ACC112 (cell line): ENCODE measurements at regions not wholly inside any gene's neighbourhood (a gene's known extent, or its start where the extent isn't known, plus 50 kb on each side); places are given as distances from the start of the nearest gene placed in this dataset.
"Not testable (repeated sequence)": the region's sequence is repeated elsewhere in the genome, so short reads cannot be mapped to it uniquely, and the experiment has no call there.

ENCODE experiments used
- H2AFZ ChIP-seq: fragments of 200-600 bp; sonication (generic); one replicate; pipeline ENCODE4 v1.6.0; 2017; ENCODE audit warnings: antibody characterized with exemption, low read length; ENCODE audit not compliant: unreplicated experiment
- H3K27ac ChIP-seq: fragments of 200-600 bp; sonication (generic); 2 replicates; pipeline ENCODE4 v1.5.1; 2014; ENCODE audit warnings: low read depth, mild to moderate bottlenecking, antibody characterized with exemption, low read length, moderate library complexity
- H3K27me3 ChIP-seq: fragments of 200-600 bp; sonication (generic); 2 replicates; pipeline ENCODE4 v1.6.1; 2014; ENCODE audit warnings: mild to moderate bottlenecking, antibody characterized with exemption, low read length, moderate library complexity, mixed read lengths; ENCODE audit not compliant: insufficient read depth
- H3K36me3 ChIP-seq: fragments of 200-600 bp; sonication (generic); 2 replicates; pipeline ENCODE4 v1.6.1; 2016; ENCODE audit warnings: mild to moderate bottlenecking, antibody characterized with exemption, low read length, moderate library complexity, mixed read lengths; ENCODE audit not compliant: insufficient read depth
- H3K4me1 ChIP-seq: fragments of 200-600 bp; sonication (generic); one replicate; pipeline ENCODE4 v1.6.1; 2016; ENCODE audit warnings: low read length, mixed read lengths; ENCODE audit not compliant: insufficient read depth, unreplicated experiment, control insufficient read depth
- H3K4me3 ChIP-seq: fragments of 200-600 bp; sonication (generic); 2 replicates; pipeline ENCODE4 v1.5.1; 2014; ENCODE audit warnings: mild to moderate bottlenecking, low read depth, low read length
- H3K79me2 ChIP-seq: fragments of 200-600 bp; sonication (generic); one replicate; pipeline ENCODE4 v1.6.0; 2016; ENCODE audit warnings: low read length; ENCODE audit not compliant: control insufficient read depth, unreplicated experiment, insufficient read depth

- Histone ChIP-seq H3K27ac (peak overlapping the region; percentile 84), H2AFZ (peak overlapping the region; percentile 70), H3K27me3 (no peaks in the 10 kb centered on the region), H3K79me2 (no peaks in the 10 kb centered on the region), H3K4me3 (peak overlapping the region; percentile 6), H3K4me1 (peaks cover 42% of the 10 kb centered on the region), H3K36me3 (no peaks in the 10 kb centered on the region)
Measured at GRCh38 chr2:193841384-193842150, 1646.8 kb upstream of the TMEFF2 start.

GRCh38 chr2:193837111-193837738, 1642.5 kb upstream of the TMEFF2 start:
- no peaks in the 10 kb centered on the region for H3K27me3 ChIP-seq
- no peaks in the 10 kb centered on the region for H3K79me2 ChIP-seq
- no peaks in the 10 kb centered on the region for H3K36me3 ChIP-seq
- H3K4me3 ChIP-seq = no peak overlapping the region
- H3K4me1 ChIP-seq = peaks cover 39% of the 10 kb centered on the region
- peak overlapping the region; percentile 89 for H3K27ac ChIP-seq
- peak overlapping the region; percentile 11 for H2AFZ ChIP-seq

GRCh38 chr2:193836424-193837006, 1641.8 kb upstream of the TMEFF2 start:
- not testable (repeated sequence) for H3K36me3 ChIP-seq, H3K27me3 ChIP-seq, H3K79me2 ChIP-seq, H3K4me3 ChIP-seq
- H3K27ac ChIP-seq = peak overlapping the region; percentile 89
- peaks cover 38% of the 10 kb centered on the region for H3K4me1 ChIP-seq
- peak overlapping the region; percentile 11 for H2AFZ ChIP-seq

GRCh38 chr2:193833895-193834294, 1639.2 kb upstream of the TMEFF2 start:
- not testable (repeated sequence) for H3K27me3 ChIP-seq, H3K4me3 ChIP-seq, H2AFZ ChIP-seq, H3K79me2 ChIP-seq, H3K36me3 ChIP-seq
- Histone ChIP-seq H3K27ac (peak overlapping the region; percentile 78), H3K4me1 (peaks cover 23% of the 10 kb centered on the region)

- Histone ChIP-seq H3K27me3 (no peaks in the 10 kb centered on the region), H3K79me2 (no peaks in the 10 kb centered on the region), H3K27ac (peak overlapping the region; percentile 93), H3K36me3 (0 out of 2 replicates have a peak, but pooled peaks cover 11% of the 10 kb centered on the region), H3K4me1 (peaks cover 14% of the 10 kb centered on the region), H3K4me3 (no peak overlapping the region), H2AFZ (no peak overlapping the region)
Measured at GRCh38 chr2:193824474-193824873, 1629.7 kb upstream of the TMEFF2 start.

- no peak overlapping the region for H3K27ac ChIP-seq
Measured at GRCh38 chr2:193818801-193819499, 1624.2 kb upstream of the TMEFF2 start.

GRCh38 chr2:193816008-193816407, 1621.3 kb upstream of the TMEFF2 start:
- H2AFZ ChIP-seq = no peak overlapping the region
- H3K36me3 ChIP-seq = no peaks in the 10 kb centered on the region
- H3K4me1 ChIP-seq = no peaks in the 10 kb centered on the region

More at GRCh38 chr2:193818801-193819499, 1624.2 kb upstream of the TMEFF2 start:
- Histone ChIP-seq H2AFZ (no peak overlapping the region), H3K79me2 (no peaks in the 10 kb centered on the region), H3K4me1 (peaks cover 7% of the 10 kb centered on the region), H3K36me3 (0 out of 2 replicates have a peak, but pooled peaks cover 11% of the 10 kb centered on the region), H3K27me3 (no peaks in the 10 kb centered on the region), H3K4me3 (no peak overlapping the region)

GRCh38 chr2:193810533-193810932, 1615.8 kb upstream of the TMEFF2 start:
- H3K36me3 ChIP-seq = no peaks in the 10 kb centered on the region
- H3K4me1 ChIP-seq = peaks cover 4% of the 10 kb centered on the region
- H3K79me2 ChIP-seq = no peaks in the 10 kb centered on the region
- H2AFZ ChIP-seq = no peak overlapping the region
- H3K27me3 ChIP-seq = no peaks in the 10 kb centered on the region
- peak overlapping the region; percentile 36 for H3K4me3 ChIP-seq
- H3K27ac ChIP-seq = no peak overlapping the region

More at GRCh38 chr2:193816008-193816407, 1621.3 kb upstream of the TMEFF2 start:
- H3K4me3 ChIP-seq = no peak overlapping the region
- H3K79me2 ChIP-seq = no peaks in the 10 kb centered on the region
- H3K27ac ChIP-seq = no peak overlapping the region
- H3K27me3 ChIP-seq = no peaks in the 10 kb centered on the region

- H3K27ac ChIP-seq = no peak overlapping the region
- peaks cover 4% of the 10 kb centered on the region for H3K4me1 ChIP-seq
- H3K36me3 ChIP-seq = no peaks in the 10 kb centered on the region
- H3K79me2 ChIP-seq = no peaks in the 10 kb centered on the region
- H2AFZ ChIP-seq = no peak overlapping the region
- H3K27me3 ChIP-seq = no peaks in the 10 kb centered on the region
- H3K4me3 ChIP-seq = no peak overlapping the region
Measured at GRCh38 chr2:193808877-193809276, 1614.1 kb upstream of the TMEFF2 start.

GRCh38 chr2:193806088-193806774, 1611.5 kb upstream of the TMEFF2 start:
- H3K27ac ChIP-seq = no peak overlapping the region
- H2AFZ ChIP-seq = no peak overlapping the region
- peaks cover 4% of the 10 kb centered on the region for H3K4me1 ChIP-seq
- H3K79me2 ChIP-seq = no peaks in the 10 kb centered on the region
- no peak overlapping the region for H3K4me3 ChIP-seq
- H3K36me3 ChIP-seq = no peaks in the 10 kb centered on the region
- H3K27me3 ChIP-seq = no peaks in the 10 kb centered on the region
